ENCODE measurements at regions not wholly inside any gene's neighbourhood (a gene's known extent, or its start where the extent isn't known, plus 50 kb on each side); places are given as distances from the start of the nearest gene placed in this dataset.

DNA sequence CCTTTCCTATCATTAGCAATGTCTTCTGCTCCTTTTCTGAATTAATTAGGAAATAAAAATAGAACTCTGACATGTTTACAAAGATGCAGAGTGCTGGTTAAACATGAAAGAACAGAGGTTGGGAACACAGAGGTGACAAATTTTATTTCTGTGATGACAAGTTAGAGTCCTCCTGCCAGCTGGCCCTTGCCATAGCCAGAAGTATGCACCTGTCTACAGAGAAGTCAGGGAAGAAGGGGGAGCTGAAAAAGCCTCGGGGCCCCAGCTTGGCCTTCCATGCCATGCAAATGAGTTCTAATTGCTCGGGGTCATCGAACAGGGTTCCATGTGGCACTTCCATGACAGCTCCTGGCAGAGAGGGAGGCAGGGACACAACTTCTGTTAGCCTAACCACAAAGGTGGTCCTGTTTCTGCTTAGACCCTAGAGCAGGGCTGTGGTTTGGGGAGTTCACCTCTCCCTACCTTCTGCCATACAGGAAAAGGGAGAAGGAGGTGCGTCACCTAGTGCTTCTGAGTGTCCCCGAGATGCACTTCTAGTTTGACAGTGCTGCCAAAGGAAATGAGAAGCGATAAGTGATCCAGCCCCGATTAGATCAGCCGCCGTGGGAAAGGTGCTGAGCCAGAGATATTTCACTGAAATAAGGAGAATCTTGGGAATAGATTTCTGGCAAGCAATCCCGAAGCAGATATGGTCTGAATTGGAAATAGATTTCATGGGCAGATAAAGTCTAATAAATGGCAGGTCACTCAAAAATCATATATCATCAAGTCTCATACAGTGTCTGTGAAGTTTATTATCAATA lies 155.8 kb upstream of the FOXN3 start:
- TF ChIP-seq POLR2A (IDR thresholded peaks at IDR 0.05): no peak
- TF ChIP-seq, protein P1, sequence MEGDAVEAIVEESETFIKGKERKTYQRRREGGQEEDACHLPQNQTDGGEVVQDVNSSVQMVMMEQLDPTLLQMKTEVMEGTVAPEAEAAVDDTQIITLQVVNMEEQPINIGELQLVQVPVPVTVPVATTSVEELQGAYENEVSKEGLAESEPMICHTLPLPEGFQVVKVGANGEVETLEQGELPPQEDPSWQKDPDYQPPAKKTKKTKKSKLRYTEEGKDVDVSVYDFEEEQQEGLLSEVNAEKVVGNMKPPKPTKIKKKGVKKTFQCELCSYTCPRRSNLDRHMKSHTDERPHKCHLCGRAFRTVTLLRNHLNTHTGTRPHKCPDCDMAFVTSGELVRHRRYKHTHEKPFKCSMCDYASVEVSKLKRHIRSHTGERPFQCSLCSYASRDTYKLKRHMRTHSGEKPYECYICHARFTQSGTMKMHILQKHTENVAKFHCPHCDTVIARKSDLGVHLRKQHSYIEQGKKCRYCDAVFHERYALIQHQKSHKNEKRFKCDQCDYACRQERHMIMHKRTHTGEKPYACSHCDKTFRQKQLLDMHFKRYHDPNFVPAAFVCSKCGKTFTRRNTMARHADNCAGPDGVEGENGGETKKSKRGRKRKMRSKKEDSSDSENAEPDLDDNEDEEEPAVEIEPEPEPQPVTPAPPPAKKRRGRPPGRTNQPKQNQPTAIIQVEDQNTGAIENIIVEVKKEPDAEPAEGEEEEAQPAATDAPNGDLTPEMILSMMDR (IDR thresholded peaks at IDR 0.05): no peak
- no peak for TF ChIP-seq POLR2AphosphoS5 (IDR thresholded peaks at IDR 0.05; ENCODE audit: insufficient read depth in 1 of 2, low read depth in 1 of 2)
- no peaks in the 10 kb centered on the region for H3K27me3 ChIP-seq
- peaks cover 6% of the 10 kb centered on the region for H3K4me1 ChIP-seq
- intact Hi-C loops (cut with DNase I): no loop called here
- no peaks in the 10 kb centered on the region for H3K36me3 ChIP-seq
- H3K9me3 ChIP-seq: no peaks in the 10 kb centered on the region
- H3K4me3 ChIP-seq: no peak overlapping the region
- no peak for DNase-seq (ENCODE audit: extremely low spot score in 2 of 2)
- no peak overlapping the region for H3K27ac ChIP-seq

DNA sequence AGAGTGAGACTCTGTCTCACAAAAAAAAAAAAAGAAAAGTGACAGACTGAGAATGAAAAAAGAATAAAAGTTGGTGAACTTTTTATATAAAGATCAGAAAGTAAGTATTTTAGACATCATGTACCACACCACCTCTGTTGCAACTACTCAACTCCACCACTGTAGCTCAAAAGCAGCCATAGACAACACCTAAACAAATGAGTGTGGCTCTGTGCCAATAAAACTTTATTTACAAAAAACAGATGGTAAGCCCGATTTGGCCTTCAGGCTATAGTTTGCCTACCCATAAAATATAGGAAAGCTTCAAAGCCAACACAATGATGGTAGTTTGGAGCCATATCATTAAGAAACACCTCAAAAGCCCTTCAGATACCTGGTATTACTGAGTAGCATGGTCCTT lies 154.5 kb upstream of the FOXN3 start:
- no peak for DNase-seq (ENCODE audit: extremely low spot score in 2 of 2)
- H3K4me1 ChIP-seq: peaks cover 6% of the 10 kb centered on the region
- intact Hi-C loops (cut with DNase I): no loop called here
- no peaks in the 10 kb centered on the region for H3K36me3 ChIP-seq
- no peak overlapping the region for H3K4me3 ChIP-seq
- TF ChIP-seq, protein P1 (IDR thresholded peaks at IDR 0.05): no peak
- TF ChIP-seq POLR2A (IDR thresholded peaks at IDR 0.05) (no peak), POLR2AphosphoS5 (IDR thresholded peaks at IDR 0.05; ENCODE audit: insufficient read depth in 1 of 2, low read depth in 1 of 2) (no peak)
- H3K27ac ChIP-seq: no peak overlapping the region
- H3K9me3 ChIP-seq: no peaks in the 10 kb centered on the region
- H3K27me3 ChIP-seq: no peaks in the 10 kb centered on the region

DNA sequence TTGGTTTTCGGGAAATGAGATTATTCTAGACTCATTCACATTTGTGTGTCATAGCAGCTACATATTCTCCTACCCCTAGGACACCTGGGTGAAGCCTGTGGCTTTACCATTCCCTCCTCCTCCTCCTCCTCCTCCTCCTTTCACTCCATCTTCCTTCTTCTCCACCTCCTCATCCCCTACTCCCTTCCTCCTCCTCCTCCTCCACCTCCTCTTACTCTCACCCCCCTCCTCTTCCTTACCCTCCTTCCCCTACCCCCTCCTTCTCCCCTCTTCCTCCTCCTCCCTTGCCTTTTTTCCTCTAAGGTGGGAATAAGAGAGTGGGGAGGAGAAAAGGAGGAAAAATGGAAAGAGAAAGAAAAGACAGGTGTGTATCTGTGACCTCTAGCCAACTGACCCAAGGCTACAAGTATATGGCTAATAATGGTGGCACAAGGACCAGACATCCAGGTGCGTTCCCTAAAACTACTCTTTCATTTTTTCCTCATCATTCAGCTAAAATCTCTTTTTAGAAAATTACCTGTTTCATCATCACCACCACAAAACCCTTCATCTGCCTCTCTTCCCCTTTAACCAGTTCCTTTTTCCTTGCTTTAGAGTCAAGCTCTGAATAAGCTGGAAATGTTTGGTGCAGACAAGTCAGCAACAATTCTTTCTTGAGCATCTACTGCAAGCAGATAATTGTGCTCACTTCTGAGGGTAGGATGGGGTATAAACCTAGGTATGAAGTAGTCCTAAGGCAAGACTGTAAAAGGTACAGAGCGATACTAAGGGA lies 149.8 kb upstream of the FOXN3 start:
- no peak for TF ChIP-seq POLR2A (IDR thresholded peaks at IDR 0.05)
- TF ChIP-seq POLR2AphosphoS5 (IDR thresholded peaks at IDR 0.05; ENCODE audit: insufficient read depth in 1 of 2, low read depth in 1 of 2): no peak
- no peaks in the 10 kb centered on the region for H3K36me3 ChIP-seq
- no peak for DNase-seq (ENCODE audit: extremely low spot score in 2 of 2)
- H3K4me1 ChIP-seq: no peaks in the 10 kb centered on the region
- no peaks in the 10 kb centered on the region for H3K27me3 ChIP-seq
- H3K27ac ChIP-seq: no peak overlapping the region
- intact Hi-C loops (cut with DNase I): no loop called here
- no peak overlapping the region for H3K4me3 ChIP-seq
- no peaks in the 10 kb centered on the region for H3K9me3 ChIP-seq

DNA sequence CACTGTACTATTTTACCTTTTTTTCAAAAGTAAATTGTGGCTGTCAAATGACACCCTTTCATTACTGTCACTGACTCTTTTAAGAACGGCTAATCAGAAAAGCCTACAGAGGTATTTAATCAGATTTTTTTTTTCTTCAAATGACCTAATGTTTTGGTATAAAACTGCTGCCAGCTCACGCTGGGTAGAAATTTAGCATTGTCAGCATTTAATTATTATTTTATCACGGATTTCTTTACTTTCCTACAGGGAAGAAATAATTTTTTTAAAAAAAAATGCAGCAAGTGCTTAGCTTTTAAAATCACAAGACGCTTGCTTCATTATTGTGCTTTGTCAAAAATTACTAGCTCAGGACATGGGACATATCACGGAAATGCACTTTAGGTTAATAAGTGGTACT lies 149.1 kb upstream of the FOXN3 start:
- no peak for DNase-seq (ENCODE audit: extremely low spot score in 2 of 2)
- Histone ChIP-seq H3K27me3 (no peaks in the 10 kb centered on the region), H3K4me3 (no peak overlapping the region), H3K36me3 (no peaks in the 10 kb centered on the region), H3K4me1 (no peaks in the 10 kb centered on the region), H3K9me3 (no peaks in the 10 kb centered on the region), H3K27ac (no peak overlapping the region)
- intact Hi-C loops (cut with DNase I): no loop called here
- TF ChIP-seq, protein P1 (IDR thresholded peaks at IDR 0.05): no peak
- no peak for TF ChIP-seq POLR2A (IDR thresholded peaks at IDR 0.05)
- no peak for TF ChIP-seq POLR2AphosphoS5 (IDR thresholded peaks at IDR 0.05; ENCODE audit: insufficient read depth in 1 of 2, low read depth in 1 of 2)

DNA sequence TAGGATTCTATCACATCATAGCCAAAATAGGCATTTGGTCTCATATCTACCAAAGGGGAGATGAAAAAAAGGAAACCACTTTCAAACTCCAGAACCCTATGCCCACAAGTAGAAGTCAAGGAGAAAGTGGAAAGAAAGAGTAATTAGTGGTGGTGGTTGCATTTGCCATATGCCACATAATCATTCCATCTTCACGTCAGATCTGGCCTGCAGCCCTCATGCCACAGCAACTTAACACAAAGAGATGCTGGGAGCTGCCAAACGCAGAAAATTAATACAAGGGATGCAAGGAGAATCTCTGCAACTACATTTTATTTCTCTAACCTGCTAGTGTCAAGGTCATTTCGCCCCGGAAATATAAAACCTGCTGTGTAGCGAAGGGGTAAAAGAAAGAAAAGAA lies 148.6 kb upstream of the FOXN3 start:
- TF ChIP-seq, protein P1 (IDR thresholded peaks at IDR 0.05): no peak
- TF ChIP-seq POLR2A (IDR thresholded peaks at IDR 0.05) (no peak), POLR2AphosphoS5 (IDR thresholded peaks at IDR 0.05; ENCODE audit: insufficient read depth in 1 of 2, low read depth in 1 of 2) (no peak)
- no peak for DNase-seq (ENCODE audit: extremely low spot score in 2 of 2)
- Histone ChIP-seq H3K9me3 (no peaks in the 10 kb centered on the region), H3K36me3 (no peaks in the 10 kb centered on the region), H3K27ac (no peak overlapping the region), H3K4me3 (no peak overlapping the region), H3K27me3 (no peaks in the 10 kb centered on the region), H3K4me1 (no peaks in the 10 kb centered on the region)
- intact Hi-C loops (cut with DNase I): no loop called here

Measured in vagina (tissue), 2 donors.